22Rv1 (cell line): ENCODE measurements at regions not wholly inside any gene's neighbourhood (a gene's known extent, or its start where the extent isn't known, plus 50 kb on each side); places are given as distances from the start of the nearest gene placed in this dataset.

ENCODE experiments used
- CTCF ChIP-seq: fragments of 450-650 bp; IDR thresholded peaks from 2 replicates; pipeline ENCODE4 v1.5.1; 2017; ENCODE audit warnings: mild to moderate bottlenecking
- ZFX ChIP-seq: fragments of 450-650 bp; IDR thresholded peaks from 2 replicates; pipeline ENCODE4 v1.6.1; 2017; ENCODE audit warnings: antibody characterized with exemption, borderline replicate concordance

DNA sequence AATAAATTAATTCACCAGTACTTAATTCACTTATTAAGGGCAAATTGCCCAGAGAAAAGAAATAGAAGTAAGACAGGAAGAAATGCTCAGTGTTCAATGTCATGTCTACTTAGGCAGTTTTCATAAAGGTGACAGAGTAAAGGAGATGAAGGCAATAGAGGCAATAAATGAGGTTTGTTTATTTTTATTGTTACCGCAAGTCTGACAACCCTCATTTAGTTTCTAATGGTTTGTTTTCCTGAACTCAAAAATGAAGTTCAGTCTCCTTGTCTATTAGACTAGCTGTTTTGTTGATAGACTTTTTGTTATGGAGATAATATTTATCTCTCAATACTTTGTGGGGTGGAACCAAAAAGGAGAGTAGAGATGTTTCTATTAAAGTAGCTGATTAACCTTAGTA, 258.3 kb downstream of the C3orf38 start:
- TF ChIP-seq CTCF (no peak), ZFX (no peak)
